ENCODE measurements at regions not wholly inside any gene's neighbourhood (a gene's known extent, or its start where the extent isn't known, plus 50 kb on each side); places are given as distances from the start of the nearest gene placed in this dataset.

DNA sequence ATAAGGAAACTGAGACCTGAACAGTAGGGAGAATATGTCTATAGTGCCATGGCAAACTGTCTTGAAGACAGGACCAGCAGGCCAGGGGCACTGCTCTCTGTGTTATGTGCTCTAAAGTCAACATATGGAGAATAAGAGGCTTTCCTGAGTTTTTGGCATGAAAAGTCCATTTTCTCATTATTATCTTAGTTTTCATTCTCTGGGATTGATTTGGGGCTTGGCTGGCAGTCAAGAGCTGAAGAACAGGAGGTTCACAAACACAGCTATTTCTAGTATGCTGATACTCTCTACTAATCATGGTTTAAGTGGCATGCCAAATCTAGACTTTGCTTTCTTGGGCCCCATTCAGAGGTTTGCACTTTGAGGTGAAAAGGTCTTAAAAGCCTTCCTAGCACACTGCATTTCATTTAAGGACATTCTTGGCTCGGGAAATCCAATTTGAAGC lies 404.4 kb downstream of the ZNF608 start:
- Histone ChIP-seq H3T11ph (ENCODE audit: low read length) (no peak overlapping the region), H3K56ac (ENCODE audit: insufficient read length, low read depth, low read length) (no peak overlapping the region), H3K79me1 (ENCODE audit: insufficient read depth, low read depth, low read length, poor library complexity, severe bottlenecking) (no peaks in the 10 kb centered on the region), H3K27ac (ENCODE audit: insufficient read length, low read depth, low read length) (no peak overlapping the region), H4K20me1 (ENCODE audit: control insufficient read depth, insufficient read depth, insufficient read length) (no peaks in the 10 kb centered on the region), H2AFZ (ENCODE audit: low read length) (no peak overlapping the region), H2BK20ac (ENCODE audit: low read depth, low read length, poor library complexity, severe bottlenecking) (no peak overlapping the region), H4K5ac (ENCODE audit: insufficient read length, low read depth, low read length) (no peak overlapping the region), H2BK5ac (ENCODE audit: insufficient read length, low read length) (no peak overlapping the region), H2BK15ac (ENCODE audit: low read depth, low read length) (no peak overlapping the region), H3K4me2 (ENCODE audit: insufficient read depth, insufficient read length, low read length) (no peak overlapping the region), H3K23me2 (ENCODE audit: insufficient read length, low read depth, low read length, poor library complexity, severe bottlenecking) (no peaks in the 10 kb centered on the region), H3K4ac (ENCODE audit: low read depth, low read length) (no peak overlapping the region), H2BK12ac (ENCODE audit: insufficient read length, low read depth, low read length) (no peak overlapping the region), H3K9ac (ENCODE audit: extremely low read depth, insufficient read length, low read length) (no peak overlapping the region), H3K27me3 (ENCODE audit: insufficient read depth, low read length) (no peaks in the 10 kb centered on the region), H2BK120ac (ENCODE audit: low read depth, low read length, poor library complexity, severe bottlenecking) (no peak overlapping the region), H3K4me1 (ENCODE audit: insufficient read depth, low read length) (no peaks in the 10 kb centered on the region; the same call in 1 of the 2 replicates), H3K14ac (ENCODE audit: insufficient read depth, low read length) (no peak overlapping the region), H3K23ac (ENCODE audit: insufficient read length, low read depth, low read length) (no peak overlapping the region), H3K79me2 (ENCODE audit: insufficient read depth, low read length) (no peaks in the 10 kb centered on the region), H2AK5ac (ENCODE audit: insufficient read length, low read length) (no peak overlapping the region), H4K91ac (ENCODE audit: insufficient read length, low read depth, low read length) (no peak overlapping the region), H3K9me3 (ENCODE audit: control insufficient read depth, low read depth, low read length) (no peaks in the 10 kb centered on the region), H3K18ac (ENCODE audit: insufficient read length, low read depth, low read length) (no peak overlapping the region), H4K8ac (replicated peaks; ENCODE audit: insufficient read length, low read depth, low read length) (no peak overlapping the region)
- no peak overlapping the region for H3K27ac Mint-ChIP-seq
- no peak overlapping the region for H3K4me3 Mint-ChIP-seq
- DNase-seq: no peak
- H3K27me3 Mint-ChIP-seq (ENCODE audit: low read depth): no peaks in the 10 kb centered on the region
- TF ChIP-seq, protein P1, sequence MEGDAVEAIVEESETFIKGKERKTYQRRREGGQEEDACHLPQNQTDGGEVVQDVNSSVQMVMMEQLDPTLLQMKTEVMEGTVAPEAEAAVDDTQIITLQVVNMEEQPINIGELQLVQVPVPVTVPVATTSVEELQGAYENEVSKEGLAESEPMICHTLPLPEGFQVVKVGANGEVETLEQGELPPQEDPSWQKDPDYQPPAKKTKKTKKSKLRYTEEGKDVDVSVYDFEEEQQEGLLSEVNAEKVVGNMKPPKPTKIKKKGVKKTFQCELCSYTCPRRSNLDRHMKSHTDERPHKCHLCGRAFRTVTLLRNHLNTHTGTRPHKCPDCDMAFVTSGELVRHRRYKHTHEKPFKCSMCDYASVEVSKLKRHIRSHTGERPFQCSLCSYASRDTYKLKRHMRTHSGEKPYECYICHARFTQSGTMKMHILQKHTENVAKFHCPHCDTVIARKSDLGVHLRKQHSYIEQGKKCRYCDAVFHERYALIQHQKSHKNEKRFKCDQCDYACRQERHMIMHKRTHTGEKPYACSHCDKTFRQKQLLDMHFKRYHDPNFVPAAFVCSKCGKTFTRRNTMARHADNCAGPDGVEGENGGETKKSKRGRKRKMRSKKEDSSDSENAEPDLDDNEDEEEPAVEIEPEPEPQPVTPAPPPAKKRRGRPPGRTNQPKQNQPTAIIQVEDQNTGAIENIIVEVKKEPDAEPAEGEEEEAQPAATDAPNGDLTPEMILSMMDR (conservative IDR thresholded peaks at IDR 0.05): no peak
- H3K36me3 Mint-ChIP-seq (ENCODE audit: insufficient read depth in 1 of 3, low read depth in 3 of 3): no peaks in the 10 kb centered on the region; a peak in 2 of 7 replicates
- H3K9me3 Mint-ChIP-seq: peaks cover 0 to 2% of the 10 kb centered on the region in 2 experiments; a peak in 1 of 5 replicates
- WGBS (ENCODE audit: extremely low coverage, insufficient read length, low lambda C conversion rate): no CpG with 5 or more reads among the region's 1 CpG
- peaks cover 8% of the 10 kb centered on the region in 2 experiments for H3K4me1 Mint-ChIP-seq
